HG03521 (cell line): ENCODE measurements at regions not wholly inside any gene's neighbourhood (a gene's known extent, or its start where the extent isn't known, plus 50 kb on each side); places are given as distances from the start of the nearest gene placed in this dataset.

Experiments
- ATAC-seq: cut with Tn5 transposase; IDR thresholded peaks from one replicate; pipeline ENCODE4 v1.9.1; 2021; ENCODE audit warnings: mild to moderate bottlenecking, moderate library complexity; ENCODE audit not compliant: unreplicated experiment

DNA sequence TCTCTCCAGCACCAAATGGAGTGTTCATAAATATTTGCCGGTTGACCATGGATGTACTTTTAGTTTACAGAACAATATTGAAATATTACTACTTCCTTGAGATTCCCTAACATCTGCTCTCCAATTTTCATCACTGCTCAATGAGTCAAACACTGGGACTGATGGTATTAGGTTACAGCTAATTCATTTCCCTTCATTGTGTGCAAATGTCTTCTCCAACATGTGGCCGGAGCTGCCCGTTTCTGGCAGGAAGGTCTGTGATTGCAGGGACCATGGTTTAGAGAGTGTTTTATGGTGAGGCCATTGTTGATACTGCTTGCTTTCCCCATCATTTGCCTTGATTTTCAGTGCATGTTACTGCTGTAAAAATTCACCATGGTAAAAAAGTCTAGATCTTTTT lies 209.3 kb downstream of the HS3ST3B1 start:
- no peak for ATAC-seq

DNA sequence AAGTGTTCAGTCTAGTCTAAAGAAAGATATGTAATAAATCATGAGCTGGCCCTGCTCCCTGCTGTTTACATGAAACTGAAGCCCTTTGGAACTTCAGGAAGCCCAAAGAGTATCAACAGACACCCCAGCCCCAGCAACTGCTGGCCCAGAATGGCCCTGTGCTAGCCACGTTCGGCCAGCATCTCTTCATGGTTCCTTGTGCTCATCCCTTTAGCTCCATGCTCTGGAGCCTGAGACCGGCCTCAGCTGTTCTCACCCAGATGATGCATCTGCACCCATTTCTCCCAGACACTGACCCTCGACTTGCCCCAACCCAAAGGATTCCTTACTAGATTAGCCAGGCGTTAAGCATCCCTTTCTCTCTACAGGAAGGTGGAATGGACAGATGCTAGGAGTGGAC lies 207.3 kb downstream of the HS3ST3B1 start:
- ATAC-seq = no peak

DNA sequence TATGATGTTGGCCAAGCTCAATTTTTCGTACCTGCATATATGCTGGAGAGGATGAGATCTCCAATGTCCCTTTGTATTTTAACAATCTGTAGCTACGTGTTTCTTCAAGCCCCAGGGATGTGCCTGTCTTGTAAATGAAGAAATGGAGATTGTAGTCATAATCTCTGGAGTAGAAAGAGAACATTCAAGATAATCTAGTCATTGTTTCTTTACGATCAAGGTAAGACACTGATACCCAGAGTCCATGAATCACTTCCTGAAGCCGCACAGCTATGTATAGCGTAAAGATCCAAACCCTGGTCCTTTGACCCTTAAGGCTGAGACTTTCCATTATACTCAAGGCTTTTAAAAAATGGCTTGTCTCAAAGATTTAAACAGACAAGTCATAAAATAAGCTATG lies 205.5 kb downstream of the HS3ST3B1 start:
- ATAC-seq = no peak

DNA sequence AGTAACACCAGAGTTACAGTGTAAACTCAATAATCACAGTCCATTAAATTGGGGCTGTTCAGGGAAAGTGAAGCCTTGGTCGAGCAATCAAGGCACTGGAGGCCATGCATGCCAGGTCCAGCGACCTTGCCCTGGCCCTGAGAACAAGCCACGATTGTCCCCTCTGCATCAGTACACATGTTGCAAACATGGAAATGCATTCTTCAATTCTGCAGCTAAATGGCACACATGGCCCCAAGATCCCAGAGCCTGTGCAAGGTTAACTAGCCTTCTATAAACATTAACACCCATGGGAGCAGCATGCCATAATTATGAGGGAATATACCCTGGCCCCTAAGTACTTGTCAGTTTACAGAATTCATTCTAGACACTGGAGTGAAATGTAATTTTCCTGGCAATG lies 204.7 kb downstream of the HS3ST3B1 start:
- no peak for ATAC-seq

DNA sequence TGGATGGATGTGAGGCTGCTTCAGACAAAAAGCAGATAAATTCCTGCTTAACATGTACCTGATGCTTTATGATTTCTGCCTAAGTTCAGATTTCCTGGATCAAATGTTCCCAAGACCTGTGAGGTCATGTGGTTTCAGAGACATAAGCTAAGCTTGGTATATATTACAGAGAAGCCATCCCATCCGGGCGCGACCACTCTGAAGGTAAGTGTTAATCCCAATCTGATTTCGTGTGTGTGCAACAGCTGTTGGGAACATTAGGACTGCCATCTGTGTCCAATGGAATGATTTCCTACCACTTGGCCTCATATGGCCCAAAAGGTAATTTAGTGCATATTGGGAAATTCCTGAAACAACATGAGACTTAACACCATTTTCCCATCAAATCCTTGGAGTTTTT lies 199.1 kb downstream of the HS3ST3B1 start:
- ATAC-seq = no peak

DNA sequence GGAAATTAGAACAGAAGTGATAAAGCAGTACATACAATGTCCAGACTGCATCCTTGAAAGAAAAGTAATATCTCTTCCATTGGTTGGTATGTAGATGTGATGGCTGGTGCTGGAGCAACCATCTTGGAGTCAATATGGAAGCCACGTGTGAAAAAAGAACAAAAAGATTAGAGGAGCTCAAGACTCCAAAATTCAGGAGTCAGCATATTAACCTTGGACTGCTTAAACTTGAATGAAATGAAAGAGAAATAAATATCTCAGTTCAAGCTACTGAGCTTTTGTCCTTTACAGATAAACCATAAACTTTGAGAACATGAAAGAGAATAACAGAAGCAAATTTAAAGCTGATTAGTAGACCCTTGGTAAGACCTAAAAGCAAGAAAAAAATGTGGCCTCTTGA lies 197.9 kb downstream of the HS3ST3B1 start:
- no peak for ATAC-seq

DNA sequence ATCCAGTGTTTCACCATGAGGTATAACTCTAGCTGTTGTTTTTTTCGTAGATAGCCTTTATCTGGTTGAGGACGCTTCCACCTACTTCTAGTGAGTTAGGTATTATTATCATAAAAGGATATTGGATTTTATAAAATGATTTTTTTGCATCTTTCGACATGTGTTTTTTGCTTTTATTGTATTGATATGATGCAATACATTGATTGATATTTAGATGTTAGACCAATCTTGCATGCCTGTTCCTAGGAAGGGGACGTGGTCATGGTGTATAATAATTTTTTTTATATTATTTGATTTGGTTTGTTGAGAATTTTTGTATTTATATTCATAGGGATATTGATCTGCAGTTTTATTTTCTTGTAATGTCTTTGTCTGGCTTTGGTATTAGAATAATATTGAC lies 193.3 kb downstream of the HS3ST3B1 start:
- no peak for ATAC-seq

DNA sequence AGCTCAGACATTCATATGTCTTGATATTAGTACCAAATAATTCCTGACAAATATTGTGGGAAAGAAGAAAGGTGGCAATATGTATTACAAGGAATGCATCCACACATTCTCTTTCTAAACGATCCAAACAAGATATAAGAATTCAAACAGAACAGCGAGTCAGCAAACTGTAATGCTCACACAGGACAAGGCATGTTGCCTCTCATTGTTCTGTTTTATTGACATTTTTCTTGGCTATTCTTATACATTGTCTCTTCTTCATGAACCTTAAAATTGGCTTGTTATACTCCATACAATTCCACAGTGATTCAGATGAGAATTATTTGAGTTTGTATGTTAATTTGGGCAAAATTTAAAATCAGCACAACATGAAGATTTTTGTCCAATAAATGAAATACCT lies 189.1 kb downstream of the HS3ST3B1 start:
- no peak for ATAC-seq

DNA sequence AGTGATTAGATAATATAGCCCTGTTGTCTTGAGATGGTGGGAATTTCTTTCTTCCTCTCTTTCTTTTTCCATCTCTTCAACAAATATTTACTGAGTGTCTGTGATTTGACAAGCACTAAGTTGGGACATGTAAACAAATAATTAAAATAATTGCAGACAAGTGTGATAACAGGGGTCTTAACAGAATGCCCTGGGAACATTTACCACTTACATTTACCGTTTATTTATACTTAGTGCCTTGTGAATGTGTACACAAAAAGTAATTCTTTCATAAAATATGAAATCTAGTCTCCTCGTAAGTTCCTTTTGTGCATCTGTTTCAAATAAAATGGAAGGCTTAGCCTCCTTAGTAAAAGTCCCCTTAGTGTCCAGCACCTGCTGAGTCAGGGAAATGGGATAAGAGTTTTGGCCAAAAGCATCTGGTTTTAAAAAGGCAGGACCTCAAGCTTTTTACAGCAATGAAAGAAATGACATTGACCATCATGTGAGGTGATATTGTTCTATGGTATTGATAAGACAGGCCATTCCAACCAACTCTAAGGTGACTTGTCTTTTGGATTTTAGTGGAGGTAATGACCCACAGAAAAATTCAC lies 188.2 kb downstream of the HS3ST3B1 start:
- no peak for ATAC-seq

DNA sequence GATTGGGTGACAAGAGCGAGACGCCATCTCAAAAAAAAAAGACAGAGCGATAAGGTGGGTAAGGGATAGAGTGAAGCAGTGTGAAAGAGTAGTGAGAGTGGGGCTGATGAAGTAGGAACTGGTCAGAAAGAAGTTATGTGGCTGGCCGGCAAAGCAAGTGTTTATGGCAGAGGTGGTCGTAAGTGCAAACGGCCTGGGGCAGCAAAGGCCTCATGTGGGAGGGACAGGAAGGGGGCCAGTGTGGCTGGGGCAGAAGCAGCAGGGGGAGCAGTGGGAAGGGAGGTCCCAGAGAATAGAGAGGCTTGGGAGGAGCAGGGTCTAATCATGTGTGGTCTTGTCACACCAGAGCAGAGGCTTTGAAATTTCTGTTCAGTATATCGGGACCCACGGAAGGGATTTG lies 186.2 kb downstream of the HS3ST3B1 start:
- ATAC-seq = no peak

DNA sequence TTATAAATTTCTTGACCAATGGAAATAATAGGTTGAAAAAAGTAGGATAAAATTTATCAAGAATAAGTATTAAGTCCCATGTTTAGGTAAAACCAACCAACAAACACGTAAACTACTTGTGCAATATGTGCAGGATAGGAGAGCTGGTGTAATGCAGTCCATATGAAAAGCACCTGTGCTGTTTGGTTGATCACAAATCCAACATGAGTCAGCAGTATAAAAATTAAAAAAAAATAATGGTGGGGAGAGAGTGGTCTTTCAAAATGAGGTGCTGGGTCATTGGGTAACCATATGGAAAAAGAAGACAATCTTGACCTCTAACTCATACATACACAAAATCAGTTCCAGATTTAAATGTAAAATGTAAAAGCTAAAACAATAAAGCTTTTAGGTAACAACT lies 181.8 kb downstream of the HS3ST3B1 start:
- ATAC-seq = no peak

DNA sequence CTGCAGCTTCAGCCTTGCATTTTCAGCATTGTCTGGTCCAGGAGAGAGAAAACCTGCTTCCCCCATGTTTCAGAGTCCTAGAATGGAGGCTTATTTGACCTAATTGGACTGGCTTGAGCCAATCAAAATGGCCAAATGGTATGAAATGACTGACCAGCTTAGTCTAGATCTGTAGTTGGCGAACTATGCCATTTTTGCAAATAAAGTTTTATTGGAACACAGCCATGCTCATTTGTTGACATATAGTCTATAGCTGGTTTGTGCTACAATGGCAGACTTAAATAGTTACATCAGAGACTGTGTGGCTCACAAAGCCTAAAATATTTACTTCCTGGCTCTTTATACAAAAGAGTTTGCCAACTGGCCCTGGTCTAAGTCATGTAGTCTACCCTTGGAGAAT lies 180.8 kb downstream of the HS3ST3B1 start:
- no peak for ATAC-seq

DNA sequence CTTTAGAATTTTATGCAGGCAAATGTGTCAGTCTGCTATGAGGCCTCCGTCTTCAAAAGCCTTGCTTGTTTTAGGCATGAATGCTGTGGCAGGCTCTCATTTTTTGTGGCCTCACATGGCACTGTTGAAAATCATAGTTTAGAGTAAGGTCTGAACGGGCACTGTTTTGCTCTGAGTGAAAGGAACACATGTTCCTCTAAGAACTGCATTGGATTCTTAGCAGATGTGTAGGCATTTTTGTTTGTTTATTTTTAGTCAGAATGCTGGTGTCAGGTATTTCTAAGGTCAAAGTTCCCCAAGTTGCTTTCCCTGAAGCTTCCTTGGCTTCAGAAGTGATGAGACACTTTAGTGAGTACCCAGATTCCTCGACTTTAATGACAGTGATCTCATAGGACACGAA lies 173.7 kb downstream of the HS3ST3B1 start:
- ATAC-seq = no peak

DNA sequence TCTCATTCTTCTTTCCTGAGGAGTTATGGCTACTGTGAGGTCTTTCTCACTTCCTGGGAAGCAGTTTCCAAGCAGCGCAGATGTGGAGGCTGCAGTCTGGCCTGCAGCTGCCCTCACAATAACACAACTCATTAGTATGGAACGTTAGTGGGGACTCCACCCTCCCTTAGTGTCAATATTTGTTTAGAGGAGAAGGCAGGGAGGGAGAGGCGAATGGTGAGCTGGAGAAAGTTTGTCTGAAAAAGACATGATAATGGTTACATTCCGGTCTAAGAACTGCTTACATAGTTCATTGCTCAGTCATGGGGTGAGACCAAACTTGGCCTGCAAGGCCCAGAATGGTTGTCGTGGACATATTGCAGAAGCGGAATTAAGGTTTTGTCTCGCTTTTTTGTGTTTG lies 170.2 kb downstream of the HS3ST3B1 start:
- no peak for ATAC-seq

DNA sequence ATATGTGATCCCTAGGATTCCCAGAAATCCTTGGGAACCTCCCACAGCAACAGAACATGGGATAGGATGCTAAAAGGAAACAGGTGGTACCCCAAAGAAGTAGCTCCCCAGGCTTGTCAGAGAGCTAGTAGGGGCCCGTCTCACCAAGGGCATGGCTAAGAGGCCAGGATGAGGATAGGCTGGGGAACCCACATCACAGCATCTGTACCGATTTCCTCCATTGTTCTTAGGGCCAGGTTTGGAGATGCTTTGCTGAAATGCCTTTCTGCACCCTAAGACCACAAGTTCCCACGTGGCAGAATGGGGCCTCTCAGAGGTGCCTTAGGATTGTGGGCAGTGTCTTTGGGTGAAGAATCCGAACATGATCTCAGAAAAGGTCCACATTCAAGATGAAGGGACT lies 169.5 kb downstream of the HS3ST3B1 start:
- ATAC-seq = no peak

DNA sequence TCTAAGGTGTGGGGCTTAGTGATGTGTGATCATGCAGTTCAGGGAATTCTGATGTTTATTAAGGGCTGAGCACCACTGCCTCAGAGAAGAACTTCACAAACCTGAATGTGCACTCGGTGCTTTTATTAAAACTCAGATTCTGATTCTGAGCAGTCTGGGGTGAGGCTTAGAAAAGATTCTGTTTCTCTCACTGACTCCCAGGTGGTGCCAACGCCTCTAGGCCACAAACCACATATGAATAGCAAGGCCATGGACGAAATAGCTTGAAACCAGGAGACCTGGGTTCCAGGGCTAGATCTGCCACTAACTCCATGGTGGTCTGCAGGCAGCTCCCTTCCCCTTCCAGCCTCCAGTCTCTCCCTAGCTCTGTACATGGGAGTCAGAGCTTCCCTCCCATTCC lies 169.1 kb downstream of the HS3ST3B1 start:
- no peak for ATAC-seq

DNA sequence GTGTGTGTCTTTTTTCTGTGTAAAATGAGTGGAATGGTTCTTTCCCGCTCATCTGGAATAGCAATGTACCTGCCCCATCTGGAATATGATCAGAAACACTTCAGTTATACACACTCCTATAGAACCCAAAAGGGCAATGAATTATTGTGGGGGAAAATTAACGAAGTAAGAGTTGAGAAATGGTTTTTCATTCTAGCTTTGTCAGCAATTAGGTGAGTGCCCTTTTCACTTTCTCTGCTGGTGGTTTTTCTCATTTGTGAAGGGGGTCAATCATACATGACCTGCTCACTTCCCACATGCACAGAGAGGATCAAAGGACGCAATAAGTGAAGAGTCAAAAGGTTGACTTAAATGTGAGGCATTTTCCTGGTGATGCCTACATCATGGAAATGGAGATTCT lies 168.0 kb downstream of the HS3ST3B1 start:
- no peak for ATAC-seq

DNA sequence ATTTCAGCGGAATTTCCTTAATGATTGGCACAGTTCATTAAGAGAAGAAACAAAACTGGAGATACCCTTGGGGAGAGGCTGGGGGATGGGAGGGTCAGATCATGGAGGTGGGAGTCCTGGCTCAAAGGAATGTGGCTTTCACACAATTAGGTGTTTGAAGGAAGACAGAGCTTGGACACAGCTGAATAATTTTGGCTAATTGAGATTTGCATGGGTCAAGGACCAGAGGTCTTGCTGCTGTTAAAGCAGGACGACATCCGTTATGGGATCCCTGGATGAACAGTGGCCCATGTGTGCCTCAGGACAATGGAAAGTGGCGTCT lies 160.3 kb downstream of the HS3ST3B1 start:
- ATAC-seq = no peak

DNA sequence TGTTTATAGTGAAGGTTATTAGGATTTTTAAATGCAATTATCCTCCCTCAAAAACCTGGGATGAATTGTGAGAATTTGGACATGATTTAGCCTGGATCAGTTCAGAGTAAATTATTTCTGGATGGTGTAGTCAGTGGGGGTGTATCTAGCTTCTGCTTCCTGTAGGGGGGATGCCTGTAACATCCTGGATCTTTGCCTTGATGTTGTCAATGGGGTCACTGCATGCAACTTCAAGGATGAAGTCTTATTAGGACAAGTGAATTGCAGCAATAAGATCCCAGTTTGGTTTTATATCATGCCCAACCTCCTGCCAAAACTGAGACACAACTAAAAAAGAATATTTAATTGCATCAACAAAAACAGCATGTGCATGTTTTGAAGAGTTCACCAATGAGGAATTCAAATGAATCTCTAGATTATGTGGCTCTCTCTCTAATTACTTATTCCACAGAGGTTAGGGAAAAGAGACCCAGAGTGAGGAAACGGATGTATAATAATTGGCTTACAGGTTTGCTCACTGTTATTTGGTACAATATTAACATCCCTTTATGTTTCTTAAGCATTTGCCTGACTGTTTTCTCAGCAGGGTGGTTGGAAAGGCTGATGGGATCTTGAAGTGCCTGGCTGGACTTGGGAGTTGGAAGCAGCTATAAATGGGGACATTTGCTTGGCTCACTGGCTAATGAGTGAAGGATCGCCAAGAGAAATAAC lies 159.8 kb downstream of the HS3ST3B1 start:
- no peak for ATAC-seq

DNA sequence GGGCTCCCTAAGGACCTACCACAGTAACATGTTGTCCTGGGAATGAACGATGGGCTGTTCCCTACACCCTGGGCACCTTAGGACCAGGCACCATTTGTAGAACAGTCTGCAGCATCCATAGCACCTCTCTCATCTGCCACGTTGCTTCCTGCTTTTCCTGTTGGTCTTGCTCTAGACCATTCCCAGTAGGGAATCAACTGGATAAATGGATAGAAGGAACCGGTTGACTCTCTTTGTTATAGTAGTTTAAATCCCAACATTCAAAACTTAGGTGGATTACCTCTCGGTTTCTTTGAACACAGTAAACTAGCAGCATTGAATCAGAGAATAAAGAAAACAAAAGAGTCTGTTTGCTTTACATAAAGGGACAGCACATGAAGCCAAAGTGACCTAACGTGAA lies 159.1 kb downstream of the HS3ST3B1 start:
- ATAC-seq = no peak

DNA sequence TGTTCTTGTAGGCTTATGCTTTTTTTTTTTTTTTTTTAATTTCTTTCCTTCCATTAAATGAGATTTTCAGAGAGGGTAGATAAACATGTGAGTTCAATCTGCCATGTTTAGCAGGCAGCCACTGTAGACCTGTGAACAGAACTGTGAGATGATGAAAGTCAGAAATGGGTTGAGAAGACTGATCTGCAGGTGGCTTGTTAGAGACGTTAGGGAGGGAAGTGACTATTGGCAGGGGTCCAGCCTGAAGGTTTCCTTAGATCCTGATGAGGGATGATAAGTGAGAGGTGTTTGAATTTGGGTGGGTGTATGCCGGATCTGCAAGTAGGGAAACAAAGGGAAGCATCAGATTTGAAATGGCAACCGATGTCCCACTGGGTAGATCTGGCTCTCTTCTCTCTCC lies 157.8 kb downstream of the HS3ST3B1 start:
- ATAC-seq = no peak

DNA sequence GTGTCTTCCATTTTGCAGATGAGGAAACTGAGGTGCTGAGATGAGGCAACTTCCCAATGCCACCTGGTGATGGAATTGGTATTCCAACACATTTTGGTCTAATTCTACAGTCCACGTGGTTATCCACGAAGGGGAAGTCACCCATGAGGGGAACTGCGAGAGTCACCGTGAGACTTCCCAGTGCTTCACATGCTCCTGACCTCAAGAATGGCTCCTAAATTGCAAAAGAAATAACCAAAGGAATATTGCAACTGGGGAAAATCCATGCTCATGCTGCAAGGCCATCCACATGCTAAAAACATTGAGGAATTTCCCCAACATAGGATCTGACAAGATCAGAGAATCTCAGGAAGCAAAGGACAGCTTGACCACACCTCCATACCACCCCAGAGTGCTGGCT lies 153.9 kb downstream of the HS3ST3B1 start:
- no peak for ATAC-seq

DNA sequence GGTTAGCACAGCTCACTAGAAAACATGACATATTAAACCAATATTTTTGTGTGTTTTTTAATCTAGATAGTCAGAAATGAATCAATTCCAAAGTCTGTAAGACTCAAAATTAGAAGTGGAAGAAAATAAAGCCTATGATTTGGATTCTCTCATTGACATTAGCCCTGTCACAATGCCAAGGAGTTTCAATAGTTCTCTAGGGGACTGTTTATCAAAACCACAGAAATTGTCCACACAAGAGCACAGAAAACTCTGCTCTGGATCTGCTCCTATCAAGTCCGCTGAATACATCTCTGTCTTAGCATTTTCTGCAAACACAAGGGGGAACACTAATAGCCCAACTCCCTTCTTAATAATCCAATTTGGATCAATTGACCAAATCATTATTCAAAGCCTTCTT lies 152.0 kb downstream of the HS3ST3B1 start:
- no peak for ATAC-seq
